Thyroid gland (tissue), 4 donors: ENCODE measurements at regions not wholly inside any gene's neighbourhood (a gene's known extent, or its start where the extent isn't known, plus 50 kb on each side); places are given as distances from the start of the nearest gene placed in this dataset.

Source experiments
- POLR2A ChIP-seq, 2 donors: fragments of 450-650 bp; IDR thresholded peaks; one replicate each; pipeline ENCODE4 v1.6.1; 2017; ENCODE audit warnings: antibody characterized with exemption in 2 of 2, mild to moderate bottlenecking in 2 of 2, moderate library complexity in 1 of 2
- TF ChIP-seq, protein P1 (sequence below), 6 experiments: fragments of 200-600 bp in 3 of 6; fragments of 450-650 bp in 3 of 6; sonication (generic) in 3 of 6; IDR thresholded peaks; one replicate each; pipeline ENCODE4 v1.5.1; 2016 to 2019; ENCODE audit warnings: antibody characterized with exemption in 6 of 6, mild to moderate bottlenecking in 2 of 6, inconsistent platforms in 1 of 6, moderate library complexity in 1 of 6

DNA sequence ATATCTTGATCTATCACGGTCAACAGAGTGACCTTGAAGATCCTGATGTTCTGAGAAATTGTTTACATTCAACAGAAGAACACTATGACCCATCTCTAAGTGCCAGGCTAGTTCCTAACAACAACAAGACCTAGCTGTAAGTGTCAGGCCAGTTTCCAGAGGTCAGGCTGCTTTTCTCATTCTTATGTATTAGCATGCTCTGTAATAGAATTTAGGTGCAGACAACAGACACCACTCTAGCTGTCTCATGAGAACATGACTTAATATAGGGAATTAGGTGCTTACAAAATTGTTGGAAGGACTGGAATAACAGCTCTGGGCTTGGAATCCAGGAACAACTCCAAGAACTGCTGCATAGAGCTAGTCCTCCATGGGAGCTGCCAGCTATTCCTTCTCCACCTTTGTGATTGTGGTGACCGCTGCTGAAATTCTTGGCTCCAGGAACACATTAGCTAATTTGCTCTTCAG lies 138.7 kb downstream of the SNX18 start:
- TF ChIP-seq, protein P1, sequence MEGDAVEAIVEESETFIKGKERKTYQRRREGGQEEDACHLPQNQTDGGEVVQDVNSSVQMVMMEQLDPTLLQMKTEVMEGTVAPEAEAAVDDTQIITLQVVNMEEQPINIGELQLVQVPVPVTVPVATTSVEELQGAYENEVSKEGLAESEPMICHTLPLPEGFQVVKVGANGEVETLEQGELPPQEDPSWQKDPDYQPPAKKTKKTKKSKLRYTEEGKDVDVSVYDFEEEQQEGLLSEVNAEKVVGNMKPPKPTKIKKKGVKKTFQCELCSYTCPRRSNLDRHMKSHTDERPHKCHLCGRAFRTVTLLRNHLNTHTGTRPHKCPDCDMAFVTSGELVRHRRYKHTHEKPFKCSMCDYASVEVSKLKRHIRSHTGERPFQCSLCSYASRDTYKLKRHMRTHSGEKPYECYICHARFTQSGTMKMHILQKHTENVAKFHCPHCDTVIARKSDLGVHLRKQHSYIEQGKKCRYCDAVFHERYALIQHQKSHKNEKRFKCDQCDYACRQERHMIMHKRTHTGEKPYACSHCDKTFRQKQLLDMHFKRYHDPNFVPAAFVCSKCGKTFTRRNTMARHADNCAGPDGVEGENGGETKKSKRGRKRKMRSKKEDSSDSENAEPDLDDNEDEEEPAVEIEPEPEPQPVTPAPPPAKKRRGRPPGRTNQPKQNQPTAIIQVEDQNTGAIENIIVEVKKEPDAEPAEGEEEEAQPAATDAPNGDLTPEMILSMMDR (IDR thresholded peaks at IDR 0.05): no peak
- TF ChIP-seq POLR2A (IDR thresholded peaks at IDR 0.05): no peak
